H9 (cell line): ENCODE measurements at regions not wholly inside any gene's neighbourhood (a gene's known extent, or its start where the extent isn't known, plus 50 kb on each side); places are given as distances from the start of the nearest gene placed in this dataset.

Source experiments
- DNase-seq: peaks from one replicate; pipeline ENCODE4 v3.0.0-alpha.2; 2017
- H2AFZ ChIP-seq: one replicate; pipeline ENCODE4 v1.6.1; 2013; ENCODE audit warnings: mild to moderate bottlenecking, low read length, control low read depth, moderate library complexity
- H2AK5ac ChIP-seq: 2 replicates; pipeline ENCODE4 v1.6.1; 2013; ENCODE audit warnings: low read length, control low read depth, mixed read lengths; ENCODE audit not compliant: insufficient read length
- H2BK120ac ChIP-seq: one replicate; pipeline ENCODE4 v1.6.1; 2013; ENCODE audit warnings: low read depth, mild to moderate bottlenecking, low read length, control low read depth, inconsistent platforms; ENCODE audit not compliant: poor library complexity, severe bottlenecking
- H2BK12ac ChIP-seq: 2 replicates; pipeline ENCODE4 v1.6.1; 2013; ENCODE audit warnings: low read length, control low read depth, mixed read lengths, low read depth; ENCODE audit not compliant: insufficient read length
- H2BK15ac ChIP-seq: 2 replicates; pipeline ENCODE4 v1.6.1; 2013; ENCODE audit warnings: low read depth, low read length, control low read depth
- H2BK20ac ChIP-seq: one replicate; pipeline ENCODE4 v1.6.1; 2013; ENCODE audit warnings: low read depth, mild to moderate bottlenecking, low read length, control low read depth, inconsistent platforms; ENCODE audit not compliant: poor library complexity, severe bottlenecking
- H2BK5ac ChIP-seq: 2 replicates; pipeline ENCODE4 v1.6.1; 2013; ENCODE audit warnings: low read length, control low read depth, mixed read lengths; ENCODE audit not compliant: insufficient read length
- H3K14ac ChIP-seq: 2 replicates; pipeline ENCODE4 v1.6.1; 2013; ENCODE audit warnings: low read length, control low read depth; ENCODE audit not compliant: insufficient read depth
- H3K18ac ChIP-seq: 2 replicates; pipeline ENCODE4 v1.6.1; 2013; ENCODE audit warnings: low read depth, mild to moderate bottlenecking, mixed read lengths, low read length, control low read depth; ENCODE audit not compliant: insufficient read length
- H3K23ac ChIP-seq: 2 replicates; pipeline ENCODE4 v1.6.1; 2013; ENCODE audit warnings: low read length, control low read depth, mixed read lengths, low read depth; ENCODE audit not compliant: insufficient read length
- H3K23me2 ChIP-seq: 2 replicates; pipeline ENCODE4 v1.6.1; 2013; ENCODE audit warnings: low read depth, mild to moderate bottlenecking, mixed read lengths, low read length, control low read depth; ENCODE audit not compliant: insufficient read length, poor library complexity, severe bottlenecking
- H3K27ac ChIP-seq: 2 replicates; pipeline ENCODE4 v1.5.1; 2013; ENCODE audit warnings: low read length, control low read depth, mixed read lengths, low read depth; ENCODE audit not compliant: insufficient read length
- H3K27me3 ChIP-seq: 2 replicates; pipeline ENCODE4 v1.6.1; 2013; ENCODE audit warnings: low read length, control low read depth, inconsistent platforms; ENCODE audit not compliant: insufficient read depth
- H3K4ac ChIP-seq: 2 replicates; pipeline ENCODE4 v1.6.1; 2013; ENCODE audit warnings: low read depth, mild to moderate bottlenecking, control low read depth, inconsistent platforms, low read length, moderate library complexity
- H3K4me1 ChIP-seq: 2 replicates; pipeline ENCODE4 v1.6.1; 2013; ENCODE audit warnings: low read length, control low read depth, inconsistent platforms; ENCODE audit not compliant: insufficient read depth
- H3K4me2 ChIP-seq: 2 replicates; pipeline ENCODE4 v1.6.1; 2013; ENCODE audit warnings: low read length, control low read depth, mixed read lengths; ENCODE audit not compliant: insufficient read length, insufficient read depth
- H3K56ac ChIP-seq: 2 replicates; pipeline ENCODE4 v1.6.1; 2013; ENCODE audit warnings: low read depth, mild to moderate bottlenecking, mixed read lengths, low read length, control low read depth; ENCODE audit not compliant: insufficient read length
- H3K79me1 ChIP-seq: 2 replicates; pipeline ENCODE4 v1.6.1; 2013; ENCODE audit warnings: low read depth, mild to moderate bottlenecking, moderate library complexity, low read length, control low read depth, inconsistent platforms; ENCODE audit not compliant: insufficient read depth, poor library complexity, severe bottlenecking
- H3K79me2 ChIP-seq: 2 replicates; pipeline ENCODE4 v1.6.1; 2013; ENCODE audit warnings: low read length, control low read depth, inconsistent platforms; ENCODE audit not compliant: insufficient read depth
- H3K9ac ChIP-seq: 2 replicates; pipeline ENCODE4 v1.6.1; 2013; ENCODE audit warnings: low read length, control low read depth, mixed read lengths; ENCODE audit not compliant: insufficient read length; ENCODE audit errors: extremely low read depth
- H3K9me3 ChIP-seq: one replicate; pipeline ENCODE4 v1.6.1; 2013; ENCODE audit warnings: low read depth, low read length, inconsistent platforms; ENCODE audit not compliant: control insufficient read depth
- H3T11ph ChIP-seq: one replicate; pipeline ENCODE4 v1.6.1; 2013; ENCODE audit warnings: mild to moderate bottlenecking, low read length, control low read depth, inconsistent platforms
- H4K20me1 ChIP-seq: one replicate; pipeline ENCODE4 v1.6.1; 2013; ENCODE audit not compliant: control insufficient read depth, insufficient read length, insufficient read depth
- H4K5ac ChIP-seq: 2 replicates; pipeline ENCODE4 v1.6.1; 2013; ENCODE audit warnings: low read depth, mild to moderate bottlenecking, mixed read lengths, low read length, control low read depth; ENCODE audit not compliant: insufficient read length
- H4K8ac ChIP-seq: replicated peaks from 2 replicates; pipeline ENCODE4 v1.6.1; 2013; ENCODE audit warnings: low read length, control low read depth, mixed read lengths, low read depth; ENCODE audit not compliant: insufficient read length
- H4K91ac ChIP-seq: 2 replicates; pipeline ENCODE4 v1.6.1; 2013; ENCODE audit warnings: low read depth, mild to moderate bottlenecking, moderate library complexity, mixed read lengths, low read length, control low read depth; ENCODE audit not compliant: insufficient read length
- H3K27ac Mint-ChIP-seq, 3 experiments: 2 replicates in 2 of 3; 3 replicates in 1 of 3; pipeline ENCODE4 v1.8.0; 2020 to 2021; ENCODE audit warnings: mixed read lengths in 3 of 3, mild to moderate bottlenecking in 1 of 3, moderate library complexity in 1 of 3
- H3K27me3 Mint-ChIP-seq: 2 replicates; pipeline ENCODE4 v1.8.0; 2021; ENCODE audit warnings: low read depth, mild to moderate bottlenecking, moderate library complexity, mixed read lengths
- H3K36me3 Mint-ChIP-seq, 3 experiments: 2 replicates in 2 of 3; 3 replicates in 1 of 3; pipeline ENCODE4 v1.8.0; 2020 to 2021; ENCODE audit warnings: low read depth in 3 of 3, mixed read lengths in 3 of 3; ENCODE audit not compliant: insufficient read depth in 1 of 3
- H3K4me1 Mint-ChIP-seq, 2 experiments: 2 replicates each; pipeline ENCODE4 v1.8.0; 2020; ENCODE audit warnings: mixed read lengths in 2 of 2
- H3K4me3 Mint-ChIP-seq, 2 experiments: 2 replicates in 1 of 2; 3 replicates in 1 of 2; pipeline ENCODE4 v1.8.0; 2020 to 2021; ENCODE audit warnings: mild to moderate bottlenecking in 2 of 2, mixed read lengths in 2 of 2, moderate library complexity in 1 of 2
- H3K9me3 Mint-ChIP-seq, 2 experiments: 2 replicates in 1 of 2; 3 replicates in 1 of 2; pipeline ENCODE4 v1.8.0; 2020; ENCODE audit warnings: mild to moderate bottlenecking in 2 of 2, mixed read lengths in 2 of 2, moderate library complexity in 1 of 2
- WGBS: extraction: QIAGEN DNeasy Blood & Tissue Kit; methylation state at CpG from one replicate; pipeline ENCODE4 v1.1.7; 2013; ENCODE audit warnings: missing lambda C conversion rate, low lambda C conversion rate, mixed read lengths; ENCODE audit not compliant: insufficient read length; ENCODE audit errors: extremely low coverage; 5-methylcytosine and 5-hydroxymethylcytosine counted together
- TF ChIP-seq, protein P1 (sequence below): fragments of 200-600 bp; sonication (generic); conservative IDR thresholded peaks from 3 replicates; pipeline ENCODE4 v1.8.0; 2021; ENCODE audit warnings: antibody characterized with exemption, mild to moderate bottlenecking

DNA sequence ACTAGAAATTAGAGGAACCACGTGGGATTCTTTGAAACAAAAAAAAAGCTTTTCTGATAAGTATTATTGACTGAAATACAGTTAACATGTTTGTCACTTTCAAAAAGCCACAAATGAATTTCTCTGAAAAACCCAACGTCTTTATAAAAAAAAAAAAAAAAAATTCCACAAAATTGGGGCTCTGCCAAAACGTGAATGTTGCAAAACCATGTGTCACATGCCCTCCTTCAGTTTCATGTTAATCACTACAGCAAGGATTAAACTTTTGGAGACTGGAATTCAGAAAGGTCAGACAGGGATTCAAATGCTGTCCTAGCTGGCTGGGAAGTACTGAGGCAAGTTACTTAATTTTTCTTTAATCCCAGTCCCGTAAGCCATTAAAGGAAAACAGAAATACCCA is 278.0 kb upstream of the KLF14 start:
- Histone ChIP-seq H2AFZ (no peak overlapping the region), H2BK15ac (no peak overlapping the region), H4K91ac (no peak overlapping the region), H3K79me1 (no peaks in the 10 kb centered on the region), H2BK120ac (no peak overlapping the region), H2BK20ac (no peak overlapping the region), H3K14ac (no peak overlapping the region), H3K56ac (no peak overlapping the region), H3K23me2 (no peaks in the 10 kb centered on the region), H4K8ac (no peak overlapping the region), H3K27ac (no peak overlapping the region), H3K18ac (no peak overlapping the region), H4K5ac (no peak overlapping the region), H3K27me3 (no peaks in the 10 kb centered on the region), H3T11ph (no peak overlapping the region), H3K4me2 (no peak overlapping the region), H3K4me1 (peaks cover 3% of the 10 kb centered on the region; the same call in 1 of the 2 replicates), H2BK5ac (no peak overlapping the region), H3K9me3 (no peaks in the 10 kb centered on the region), H2AK5ac (no peak overlapping the region), H3K9ac (no peak overlapping the region), H3K23ac (no peak overlapping the region), H3K4ac (no peak overlapping the region), H3K79me2 (no peaks in the 10 kb centered on the region), H2BK12ac (no peak overlapping the region), H4K20me1 (no peaks in the 10 kb centered on the region)
- DNase-seq: no peak
- H3K36me3 Mint-ChIP-seq: no peaks in the 10 kb centered on the region
- H3K4me1 Mint-ChIP-seq: peaks cover 18 to 22% of the 10 kb centered on the region in 2 experiments
- TF ChIP-seq, protein P1, sequence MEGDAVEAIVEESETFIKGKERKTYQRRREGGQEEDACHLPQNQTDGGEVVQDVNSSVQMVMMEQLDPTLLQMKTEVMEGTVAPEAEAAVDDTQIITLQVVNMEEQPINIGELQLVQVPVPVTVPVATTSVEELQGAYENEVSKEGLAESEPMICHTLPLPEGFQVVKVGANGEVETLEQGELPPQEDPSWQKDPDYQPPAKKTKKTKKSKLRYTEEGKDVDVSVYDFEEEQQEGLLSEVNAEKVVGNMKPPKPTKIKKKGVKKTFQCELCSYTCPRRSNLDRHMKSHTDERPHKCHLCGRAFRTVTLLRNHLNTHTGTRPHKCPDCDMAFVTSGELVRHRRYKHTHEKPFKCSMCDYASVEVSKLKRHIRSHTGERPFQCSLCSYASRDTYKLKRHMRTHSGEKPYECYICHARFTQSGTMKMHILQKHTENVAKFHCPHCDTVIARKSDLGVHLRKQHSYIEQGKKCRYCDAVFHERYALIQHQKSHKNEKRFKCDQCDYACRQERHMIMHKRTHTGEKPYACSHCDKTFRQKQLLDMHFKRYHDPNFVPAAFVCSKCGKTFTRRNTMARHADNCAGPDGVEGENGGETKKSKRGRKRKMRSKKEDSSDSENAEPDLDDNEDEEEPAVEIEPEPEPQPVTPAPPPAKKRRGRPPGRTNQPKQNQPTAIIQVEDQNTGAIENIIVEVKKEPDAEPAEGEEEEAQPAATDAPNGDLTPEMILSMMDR: no peak
- H3K27ac Mint-ChIP-seq: no peak overlapping the region
- WGBS: no CpG with 5 or more reads among the region's 4 CpGs
- no peaks in the 10 kb centered on the region for H3K27me3 Mint-ChIP-seq
- H3K9me3 Mint-ChIP-seq: no peaks in the 10 kb centered on the region
- H3K4me3 Mint-ChIP-seq: no peak overlapping the region
